Esophagus muscularis mucosa (tissue), 4 donors: ENCODE measurements at regions not wholly inside any gene's neighbourhood (a gene's known extent, or its start where the extent isn't known, plus 50 kb on each side); places are given as distances from the start of the nearest gene placed in this dataset.

Experiments
- EP300 ChIP-seq: sonication (generic); formaldehyde crosslinking; IDR thresholded peaks from one replicate; pipeline ENCODE4 v1.6.1; 2017; ENCODE audit warnings: antibody characterized with exemption
- POLR2A ChIP-seq: fragments of 450-650 bp; IDR thresholded peaks from one replicate; pipeline ENCODE4 v1.6.1; 2017; ENCODE audit warnings: antibody characterized with exemption, moderate library complexity, mild to moderate bottlenecking, low read depth
- POLR2AphosphoS5 ChIP-seq, 2 donors: sonication (generic); formaldehyde crosslinking; IDR thresholded peaks; one replicate each; pipeline ENCODE4 v1.6.1; 2017; ENCODE audit warnings: antibody characterized with exemption in 2 of 2
- TF ChIP-seq, protein P1 (sequence below), 3 experiments: fragments of 200-600 bp in 2 of 3; fragments of 450-650 bp in 1 of 3; sonication (generic) in 2 of 3; IDR thresholded peaks; one replicate each; pipeline ENCODE4 v1.5.1; 2017 to 2019; ENCODE audit warnings: antibody characterized with exemption in 3 of 3, mild to moderate bottlenecking in 2 of 3, moderate library complexity in 1 of 3

DNA sequence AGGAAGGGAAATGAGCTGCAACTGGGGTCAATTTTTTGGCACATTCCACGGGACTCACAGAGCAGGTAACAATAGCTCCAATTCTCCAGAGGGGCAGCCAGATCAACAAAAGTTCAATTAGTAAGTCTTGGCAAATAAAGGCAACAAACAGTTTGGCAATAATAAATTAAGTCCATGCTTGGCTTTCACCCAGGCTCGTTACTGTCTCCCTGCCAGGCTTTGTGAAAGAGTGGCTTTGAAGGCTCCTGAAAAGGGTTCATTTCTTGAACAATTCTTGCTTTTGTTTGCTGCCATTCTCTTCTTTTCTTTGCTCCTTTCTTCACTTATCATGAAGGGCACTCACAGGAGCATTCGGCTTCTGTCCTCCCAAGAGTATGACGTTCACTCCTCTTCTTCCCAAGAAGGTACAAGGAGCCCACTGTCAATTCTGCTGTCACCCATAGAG is 123.3 kb downstream of the APIP start:
- TF ChIP-seq POLR2AphosphoS5 (IDR thresholded peaks at IDR 0.05), result no peak
- TF ChIP-seq, protein P1, sequence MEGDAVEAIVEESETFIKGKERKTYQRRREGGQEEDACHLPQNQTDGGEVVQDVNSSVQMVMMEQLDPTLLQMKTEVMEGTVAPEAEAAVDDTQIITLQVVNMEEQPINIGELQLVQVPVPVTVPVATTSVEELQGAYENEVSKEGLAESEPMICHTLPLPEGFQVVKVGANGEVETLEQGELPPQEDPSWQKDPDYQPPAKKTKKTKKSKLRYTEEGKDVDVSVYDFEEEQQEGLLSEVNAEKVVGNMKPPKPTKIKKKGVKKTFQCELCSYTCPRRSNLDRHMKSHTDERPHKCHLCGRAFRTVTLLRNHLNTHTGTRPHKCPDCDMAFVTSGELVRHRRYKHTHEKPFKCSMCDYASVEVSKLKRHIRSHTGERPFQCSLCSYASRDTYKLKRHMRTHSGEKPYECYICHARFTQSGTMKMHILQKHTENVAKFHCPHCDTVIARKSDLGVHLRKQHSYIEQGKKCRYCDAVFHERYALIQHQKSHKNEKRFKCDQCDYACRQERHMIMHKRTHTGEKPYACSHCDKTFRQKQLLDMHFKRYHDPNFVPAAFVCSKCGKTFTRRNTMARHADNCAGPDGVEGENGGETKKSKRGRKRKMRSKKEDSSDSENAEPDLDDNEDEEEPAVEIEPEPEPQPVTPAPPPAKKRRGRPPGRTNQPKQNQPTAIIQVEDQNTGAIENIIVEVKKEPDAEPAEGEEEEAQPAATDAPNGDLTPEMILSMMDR (IDR thresholded peaks at IDR 0.05), result no peak
- TF ChIP-seq POLR2A, result no peak
- no peak for TF ChIP-seq EP300
